ENCODE measurements at regions not wholly inside any gene's neighbourhood (a gene's known extent, or its start where the extent isn't known, plus 50 kb on each side); places are given as distances from the start of the nearest gene placed in this dataset.

GRCh38 chr13:26954976-26955375 is 194.4 kb upstream of the GPR12 start:
- Histone ChIP-seq H3K4me1 (no peaks in the 10 kb centered on the region), H3K36me3 (no peaks in the 10 kb centered on the region), H3K9me3 (no peaks in the 10 kb centered on the region), H3K27ac (no peak overlapping the region), H3K27me3 (replicated peaks in 1 of 7) (peaks cover 0 to 12% (median 0%) of the 10 kb centered on the region in 7 donors), H3K4me3 (no peak overlapping the region)
- no peak for DNase-seq
- 81 to 94% (median 86%) methylated on average over 4 of the region's 4 CpGs for WGBS, 5 donors
- TF ChIP-seq POLR2A (IDR thresholded peaks at IDR 0.05) = no peak
- TF ChIP-seq POLR2AphosphoS5 (IDR thresholded peaks at IDR 0.05) = no peak
- no peak for TF ChIP-seq CTCF (IDR thresholded peaks at IDR 0.05 in 8 of 11, conservative IDR thresholded peaks at IDR 0.05 in 3 of 11)
- intact Hi-C loops (cut with DNase I; ENCODE audit: low total_unique reads) = no loop called here

- no peak for DNase-seq
Observed at GRCh38 chr13:26953291-26953690, 192.7 kb upstream of the GPR12 start.

GRCh38 chr13:26952551-26953143 is 192.1 kb upstream of the GPR12 start:
- TF ChIP-seq CTCF (IDR thresholded peaks at IDR 0.05 in 8 of 11, conservative IDR thresholded peaks at IDR 0.05 in 3 of 11) (no peak), POLR2A (IDR thresholded peaks at IDR 0.05) (no peak), POLR2AphosphoS5 (IDR thresholded peaks at IDR 0.05) (no peak)
- H3K27ac ChIP-seq = no peak overlapping the region
- H3K4me1 ChIP-seq = no peaks in the 10 kb centered on the region
- H3K4me3 ChIP-seq = no peak overlapping the region
- H3K27me3 ChIP-seq (replicated peaks in 1 of 7) = peaks cover 0 to 5% (median 0%) of the 10 kb centered on the region in 7 donors
- WGBS, 5 donors = 66 to 87% (median 78%) methylated on average over 7 to 12 of the region's 12 CpGs
- no peak for DNase-seq
- no peaks in the 10 kb centered on the region for H3K36me3 ChIP-seq
- intact Hi-C loops (cut with DNase I; ENCODE audit: low total_unique reads) = no loop called here
- no peaks in the 10 kb centered on the region for H3K9me3 ChIP-seq

More at GRCh38 chr13:26953291-26953690, 192.7 kb upstream of the GPR12 start:
- intact Hi-C loops (cut with DNase I; ENCODE audit: low total_unique reads) = no loop called here
- 75 to 86% (median 80%) methylated on average over 5 of the region's 5 CpGs for WGBS, 5 donors
- no peak for TF ChIP-seq CTCF (IDR thresholded peaks at IDR 0.05 in 8 of 11, conservative IDR thresholded peaks at IDR 0.05 in 3 of 11)
- no peak for TF ChIP-seq POLR2AphosphoS5 (IDR thresholded peaks at IDR 0.05)
- TF ChIP-seq POLR2A (IDR thresholded peaks at IDR 0.05) = no peak
- no peak overlapping the region for H3K27ac ChIP-seq
- H3K36me3 ChIP-seq = no peaks in the 10 kb centered on the region
- no peak overlapping the region for H3K4me3 ChIP-seq
- H3K9me3 ChIP-seq = no peaks in the 10 kb centered on the region
- H3K27me3 ChIP-seq (replicated peaks in 1 of 7) = peaks cover 0 to 7% (median 0%) of the 10 kb centered on the region in 7 donors
- H3K4me1 ChIP-seq = no peaks in the 10 kb centered on the region

GRCh38 chr13:26951581-26952177 is 191.1 kb upstream of the GPR12 start:
- Histone ChIP-seq H3K36me3 (no peaks in the 10 kb centered on the region), H3K4me3 (no peak overlapping the region), H3K4me1 (no peaks in the 10 kb centered on the region), H3K27ac (no peak overlapping the region), H3K9me3 (no peaks in the 10 kb centered on the region), H3K27me3 (replicated peaks in 1 of 7) (peaks cover 0 to 5% (median 0%) of the 10 kb centered on the region in 7 donors)
- 71 to 89% (median 84%) methylated on average over 11 to 12 of the region's 12 CpGs for WGBS, 5 donors
- no peak for TF ChIP-seq POLR2A (IDR thresholded peaks at IDR 0.05)
- TF ChIP-seq CTCF (IDR thresholded peaks at IDR 0.05 in 8 of 11, conservative IDR thresholded peaks at IDR 0.05 in 3 of 11) = no peak
- no peak for TF ChIP-seq POLR2AphosphoS5 (IDR thresholded peaks at IDR 0.05)
- DNase-seq = no peak
- intact Hi-C loops (cut with DNase I; ENCODE audit: low total_unique reads) = no loop called here
